DOHH2 (cell line): ENCODE measurements at regions not wholly inside any gene's neighbourhood (a gene's known extent, or its start where the extent isn't known, plus 50 kb on each side); places are given as distances from the start of the nearest gene placed in this dataset.

Experiments used
- CTCF ChIP-seq: fragments of 200-600 bp; sonication (generic); IDR thresholded peaks from one replicate; pipeline ENCODE4 v1.5.1; 2014; ENCODE audit warnings: antibody characterized with exemption, mild to moderate bottlenecking, low read depth, low read length; ENCODE audit not compliant: poor library complexity, severe bottlenecking
- EZH2phosphoT487 ChIP-seq: fragments of 200-600 bp; sonication (generic); IDR thresholded peaks from 2 replicates; pipeline ENCODE4 v1.6.1; 2017; ENCODE audit warnings: borderline replicate concordance, mild to moderate bottlenecking, antibody characterized with exemption, low read length, moderate library complexity, mixed read lengths

- TF ChIP-seq EZH2phosphoT487 (no peak), CTCF (no peak)
Observed at GRCh38 chr1:235919127-235919832, 52.6 kb upstream of the LYST start.
